ENCODE measurements at regions not wholly inside any gene's neighbourhood (a gene's known extent, or its start where the extent isn't known, plus 50 kb on each side); places are given as distances from the start of the nearest gene placed in this dataset.
"Not testable (repeated sequence)": the region's sequence is repeated elsewhere in the genome, so short reads cannot be mapped to it uniquely, and the experiment has no call there.

DNA sequence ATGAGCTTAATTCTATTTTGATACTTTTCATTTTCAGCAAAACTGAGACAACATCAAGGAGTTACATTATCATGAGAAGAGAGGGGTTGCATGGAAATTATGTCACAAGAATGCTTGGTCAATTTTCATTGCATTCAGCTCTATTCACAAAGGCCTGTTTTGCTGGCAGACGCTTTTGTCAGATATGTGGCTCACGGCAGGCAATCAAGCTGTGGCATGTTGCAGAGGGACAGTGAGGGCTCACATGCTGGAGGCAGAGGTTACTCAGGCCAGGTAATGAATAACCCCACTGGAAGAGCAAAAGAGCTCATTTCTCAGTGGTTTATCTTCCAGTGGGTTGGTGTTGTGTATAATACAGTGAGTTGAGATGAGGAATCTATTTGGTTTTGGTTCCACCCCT, 98.7 kb upstream of the RBFOX1 start:
- no peaks in the 10 kb centered on the region for H3K9me3 ChIP-seq (ENCODE audit: control insufficient read depth in 2 of 2, insufficient read depth in 1 of 2, low read depth in 1 of 2, low read length in 1 of 2)
- H3K36me3 ChIP-seq (ENCODE audit: control insufficient read depth in 2 of 2, insufficient read depth in 2 of 2, low read length in 1 of 2), result no peaks in the 10 kb centered on the region
- H3K4me3 ChIP-seq (ENCODE audit: low read depth in 1 of 2, low read length in 2 of 2), result no peak overlapping the region
- H3K27ac ChIP-seq (ENCODE audit: low read depth in 2 of 2, low read length in 1 of 2), result no peak overlapping the region
- H3K27me3 ChIP-seq (ENCODE audit: control insufficient read depth in 1 of 2, insufficient read depth in 2 of 2, low read length in 2 of 2), result peaks cover 0 to 2% of the 10 kb centered on the region in 2 donors
- no peaks in the 10 kb centered on the region for H3K4me1 ChIP-seq (ENCODE audit: control insufficient read depth in 2 of 2, insufficient read depth in 2 of 2, low read length in 1 of 2)
- WGBS, 2 donors, result 34 to 51% methylated on average over 2 of the region's 2 CpGs

DNA sequence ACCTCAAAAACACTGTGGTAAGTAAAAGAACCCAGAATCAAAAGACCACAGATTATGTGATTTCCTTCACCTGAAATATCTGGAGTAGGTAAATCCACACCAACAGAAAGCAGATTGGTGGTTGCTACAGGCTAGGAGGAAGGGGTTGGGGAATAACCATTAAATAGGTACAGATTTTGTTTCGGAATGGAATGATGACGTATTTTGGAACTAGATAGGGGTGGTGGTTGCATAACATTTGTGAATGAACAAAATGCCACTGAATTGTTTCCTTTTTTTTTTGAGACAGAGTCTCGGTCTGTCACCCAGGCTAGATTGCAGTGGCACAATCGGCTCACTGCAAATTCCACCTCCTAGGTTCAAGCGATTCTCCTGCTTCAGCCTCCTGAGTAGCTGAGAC, 100.9 kb upstream of the RBFOX1 start:
- H3K4me3 ChIP-seq (ENCODE audit: low read depth in 1 of 2, low read length in 2 of 2), result no peak overlapping the region
- no peak overlapping the region for H3K27ac ChIP-seq (ENCODE audit: low read depth in 2 of 2, low read length in 1 of 2)
- no peaks in the 10 kb centered on the region for H3K4me1 ChIP-seq (ENCODE audit: control insufficient read depth in 2 of 2, insufficient read depth in 2 of 2, low read length in 1 of 2)
- H3K27me3 ChIP-seq (ENCODE audit: control insufficient read depth in 1 of 2, insufficient read depth in 2 of 2, low read length in 2 of 2), result no peaks in the 10 kb centered on the region
- H3K36me3 ChIP-seq (ENCODE audit: control insufficient read depth in 2 of 2, insufficient read depth in 2 of 2, low read length in 1 of 2), result no peaks in the 10 kb centered on the region
- 88 to 96% methylated on average over 5 of the region's 5 CpGs for WGBS, 2 donors
- peaks cover 0 to 4% of the 10 kb centered on the region in 2 donors for H3K9me3 ChIP-seq (ENCODE audit: control insufficient read depth in 2 of 2, insufficient read depth in 1 of 2, low read depth in 1 of 2, low read length in 1 of 2)

- H3K4me1 ChIP-seq (ENCODE audit: control insufficient read depth in 2 of 2, insufficient read depth in 2 of 2, low read length in 1 of 2); H3K9me3 ChIP-seq (ENCODE audit: control insufficient read depth in 2 of 2, insufficient read depth in 1 of 2, low read depth in 1 of 2, low read length in 1 of 2); H3K4me3 ChIP-seq (ENCODE audit: low read depth in 1 of 2, low read length in 2 of 2); H3K27me3 ChIP-seq (ENCODE audit: control insufficient read depth in 1 of 2, insufficient read depth in 2 of 2, low read length in 2 of 2); H3K27ac ChIP-seq (ENCODE audit: low read depth in 2 of 2, low read length in 1 of 2); H3K36me3 ChIP-seq (ENCODE audit: control insufficient read depth in 2 of 2, insufficient read depth in 2 of 2, low read length in 1 of 2): not testable (repeated sequence)
- 79 to 84% methylated on average over 3 of the region's 3 CpGs for WGBS, 2 donors
These were observed 103.0 kb upstream of the RBFOX1 start for GRCh38 chr16:7229433-7230218.

DNA sequence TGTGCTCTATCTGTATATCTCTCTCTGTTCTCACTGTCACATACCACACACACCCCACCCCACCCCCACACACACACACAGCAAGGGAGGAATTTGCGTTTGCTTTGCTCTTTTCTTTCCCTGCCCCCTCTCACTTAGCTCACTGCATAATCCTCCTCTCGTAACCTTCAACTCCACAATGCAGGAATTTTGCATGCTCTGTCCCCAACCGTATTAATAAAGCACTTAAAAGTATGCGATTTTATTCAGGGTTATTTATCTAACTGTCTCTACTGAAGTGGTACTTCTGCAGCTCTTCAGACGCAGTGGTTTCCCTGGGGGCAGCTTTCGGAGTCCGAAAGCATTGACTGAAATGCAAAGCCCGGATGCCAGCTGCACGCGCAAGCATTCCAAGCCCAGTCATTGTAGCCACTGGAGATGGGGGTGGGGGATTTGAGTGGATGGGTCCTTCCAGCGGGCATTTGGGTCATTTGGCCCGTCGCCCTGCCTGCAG, 105.4 kb upstream of the RBFOX1 start:
- Histone ChIP-seq H3K4me3 (ENCODE audit: low read depth in 1 of 2, low read length in 2 of 2) (no peak overlapping the region), H3K36me3 (ENCODE audit: control insufficient read depth in 2 of 2, insufficient read depth in 2 of 2, low read length in 1 of 2) (no peaks in the 10 kb centered on the region), H3K27ac (ENCODE audit: low read depth in 2 of 2, low read length in 1 of 2) (no peak overlapping the region), H3K4me1 (ENCODE audit: control insufficient read depth in 2 of 2, insufficient read depth in 2 of 2, low read length in 1 of 2) (no peaks in the 10 kb centered on the region), H3K27me3 (ENCODE audit: control insufficient read depth in 1 of 2, insufficient read depth in 2 of 2, low read length in 2 of 2) (no peaks in the 10 kb centered on the region), H3K9me3 (ENCODE audit: control insufficient read depth in 2 of 2, insufficient read depth in 1 of 2, low read depth in 1 of 2, low read length in 1 of 2) (peaks cover 0 to 4% of the 10 kb centered on the region in 2 donors)
- WGBS, 2 donors, result 11 to 21% methylated on average over 13 of the region's 13 CpGs

- no peak overlapping the region for H3K27ac ChIP-seq (ENCODE audit: low read depth in 2 of 2, low read length in 1 of 2)
- H3K9me3 ChIP-seq (ENCODE audit: control insufficient read depth in 2 of 2, insufficient read depth in 1 of 2, low read depth in 1 of 2, low read length in 1 of 2), result peaks cover 0 to 3% of the 10 kb centered on the region in 2 donors
- no peaks in the 10 kb centered on the region for H3K4me1 ChIP-seq (ENCODE audit: control insufficient read depth in 2 of 2, insufficient read depth in 2 of 2, low read length in 1 of 2)
- 83 to 88% methylated on average over 3 of the region's 3 CpGs for WGBS, 2 donors
- H3K4me3 ChIP-seq (ENCODE audit: low read depth in 1 of 2, low read length in 2 of 2), result no peak overlapping the region
- H3K36me3 ChIP-seq (ENCODE audit: control insufficient read depth in 2 of 2, insufficient read depth in 2 of 2, low read length in 1 of 2), result no peaks in the 10 kb centered on the region
- no peaks in the 10 kb centered on the region for H3K27me3 ChIP-seq (ENCODE audit: control insufficient read depth in 1 of 2, insufficient read depth in 2 of 2, low read length in 2 of 2)
These were observed 111.5 kb upstream of the RBFOX1 start for GRCh38 chr16:7221157-7221556.

- Histone ChIP-seq H3K9me3 (ENCODE audit: control insufficient read depth in 2 of 2, insufficient read depth in 1 of 2, low read depth in 1 of 2, low read length in 1 of 2) (peaks cover 0 to 3% of the 10 kb centered on the region in 2 donors), H3K27me3 (ENCODE audit: control insufficient read depth in 1 of 2, insufficient read depth in 2 of 2, low read length in 2 of 2) (no peaks in the 10 kb centered on the region), H3K4me1 (ENCODE audit: control insufficient read depth in 2 of 2, insufficient read depth in 2 of 2, low read length in 1 of 2) (no peaks in the 10 kb centered on the region), H3K4me3 (ENCODE audit: low read depth in 1 of 2, low read length in 2 of 2) (no peak overlapping the region), H3K27ac (ENCODE audit: low read depth in 2 of 2, low read length in 1 of 2) (no peak overlapping the region), H3K36me3 (ENCODE audit: control insufficient read depth in 2 of 2, insufficient read depth in 2 of 2, low read length in 1 of 2) (no peaks in the 10 kb centered on the region)
- 17 to 26% methylated on average over 4 of the region's 4 CpGs for WGBS, 2 donors
These were observed 113.7 kb upstream of the RBFOX1 start for GRCh38 chr16:7218936-7219335.

GRCh38 chr16:7217797-7218196, 114.8 kb upstream of the RBFOX1 start:
- no peaks in the 10 kb centered on the region for H3K4me1 ChIP-seq (ENCODE audit: control insufficient read depth in 2 of 2, insufficient read depth in 2 of 2, low read length in 1 of 2)
- no peaks in the 10 kb centered on the region for H3K36me3 ChIP-seq (ENCODE audit: control insufficient read depth in 2 of 2, insufficient read depth in 2 of 2, low read length in 1 of 2)
- no peaks in the 10 kb centered on the region for H3K27me3 ChIP-seq (ENCODE audit: control insufficient read depth in 1 of 2, insufficient read depth in 2 of 2, low read length in 2 of 2)
- no peak overlapping the region for H3K4me3 ChIP-seq (ENCODE audit: low read depth in 1 of 2, low read length in 2 of 2)
- H3K27ac ChIP-seq (ENCODE audit: low read depth in 2 of 2, low read length in 1 of 2), result no peak overlapping the region
- peaks cover 0 to 3% of the 10 kb centered on the region in 2 donors for H3K9me3 ChIP-seq (ENCODE audit: control insufficient read depth in 2 of 2, insufficient read depth in 1 of 2, low read depth in 1 of 2, low read length in 1 of 2)
- WGBS, 2 donors, result 90 to 92% methylated on average over 14 of the region's 14 CpGs

- Histone ChIP-seq H3K4me1 (ENCODE audit: control insufficient read depth in 2 of 2, insufficient read depth in 2 of 2, low read length in 1 of 2) (no peaks in the 10 kb centered on the region), H3K27me3 (ENCODE audit: control insufficient read depth in 1 of 2, insufficient read depth in 2 of 2, low read length in 2 of 2) (no peaks in the 10 kb centered on the region), H3K9me3 (ENCODE audit: control insufficient read depth in 2 of 2, insufficient read depth in 1 of 2, low read depth in 1 of 2, low read length in 1 of 2) (peaks cover 0 to 3% of the 10 kb centered on the region in 2 donors), H3K4me3 (ENCODE audit: low read depth in 1 of 2, low read length in 2 of 2) (no peak overlapping the region), H3K36me3 (ENCODE audit: control insufficient read depth in 2 of 2, insufficient read depth in 2 of 2, low read length in 1 of 2) (no peaks in the 10 kb centered on the region), H3K27ac (ENCODE audit: low read depth in 2 of 2, low read length in 1 of 2) (no peak overlapping the region)
These were observed 115.9 kb upstream of the RBFOX1 start for GRCh38 chr16:7216719-7217118.

GRCh38 chr16:7211781-7212180, 120.9 kb upstream of the RBFOX1 start:
- no peaks in the 10 kb centered on the region for H3K27me3 ChIP-seq (ENCODE audit: control insufficient read depth in 1 of 2, insufficient read depth in 2 of 2, low read length in 2 of 2)
- H3K9me3 ChIP-seq (ENCODE audit: control insufficient read depth in 2 of 2, insufficient read depth in 1 of 2, low read depth in 1 of 2, low read length in 1 of 2), result no peaks in the 10 kb centered on the region
- no peak overlapping the region for H3K27ac ChIP-seq (ENCODE audit: low read depth in 2 of 2, low read length in 1 of 2)
- 73 to 76% methylated on average over 9 of the region's 9 CpGs for WGBS, 2 donors
- H3K4me3 ChIP-seq (ENCODE audit: low read depth in 1 of 2, low read length in 2 of 2), result no peak overlapping the region
- no peaks in the 10 kb centered on the region for H3K4me1 ChIP-seq (ENCODE audit: control insufficient read depth in 2 of 2, insufficient read depth in 2 of 2, low read length in 1 of 2)
- no peaks in the 10 kb centered on the region for H3K36me3 ChIP-seq (ENCODE audit: control insufficient read depth in 2 of 2, insufficient read depth in 2 of 2, low read length in 1 of 2)

- WGBS, 2 donors, result 64 to 77% methylated on average over 3 of the region's 3 CpGs
- H3K27ac ChIP-seq (ENCODE audit: low read depth in 2 of 2, low read length in 1 of 2), result no peak overlapping the region
These were observed 123.0 kb upstream of the RBFOX1 start for GRCh38 chr16:7209598-7209997.

More at GRCh38 chr16:7209598-7209997, 123.0 kb upstream of the RBFOX1 start:
- H3K4me3 ChIP-seq (ENCODE audit: low read depth in 1 of 2, low read length in 2 of 2), result no peak overlapping the region
- no peaks in the 10 kb centered on the region for H3K36me3 ChIP-seq (ENCODE audit: control insufficient read depth in 2 of 2, insufficient read depth in 2 of 2, low read length in 1 of 2)
- no peaks in the 10 kb centered on the region for H3K27me3 ChIP-seq (ENCODE audit: control insufficient read depth in 1 of 2, insufficient read depth in 2 of 2, low read length in 2 of 2)
- H3K9me3 ChIP-seq (ENCODE audit: control insufficient read depth in 2 of 2, insufficient read depth in 1 of 2, low read depth in 1 of 2, low read length in 1 of 2), result no peaks in the 10 kb centered on the region
- H3K4me1 ChIP-seq (ENCODE audit: control insufficient read depth in 2 of 2, insufficient read depth in 2 of 2, low read length in 1 of 2), result no peaks in the 10 kb centered on the region

Data from esophagus (tissue), 2 donors.